C1 segment of cervical spinal cord (tissue), 14 donors: ENCODE measurements at regions not wholly inside any gene's neighbourhood (a gene's known extent, or its start where the extent isn't known, plus 50 kb on each side); places are given as distances from the start of the nearest gene placed in this dataset.
"Not testable (repeated sequence)": the region's sequence is repeated elsewhere in the genome, so short reads cannot be mapped to it uniquely, and the experiment has no call there.

Source experiments
- DNase-seq, 14 donors: peaks; one replicate each; lab custom pipeline; 2025; lab: John Stamatoyannopoulos, UW

- DNase-seq, result no peak
Measured at GRCh38 chr5:13227513-13227912, 717.0 kb downstream of the DNAH5 start.

DNA sequence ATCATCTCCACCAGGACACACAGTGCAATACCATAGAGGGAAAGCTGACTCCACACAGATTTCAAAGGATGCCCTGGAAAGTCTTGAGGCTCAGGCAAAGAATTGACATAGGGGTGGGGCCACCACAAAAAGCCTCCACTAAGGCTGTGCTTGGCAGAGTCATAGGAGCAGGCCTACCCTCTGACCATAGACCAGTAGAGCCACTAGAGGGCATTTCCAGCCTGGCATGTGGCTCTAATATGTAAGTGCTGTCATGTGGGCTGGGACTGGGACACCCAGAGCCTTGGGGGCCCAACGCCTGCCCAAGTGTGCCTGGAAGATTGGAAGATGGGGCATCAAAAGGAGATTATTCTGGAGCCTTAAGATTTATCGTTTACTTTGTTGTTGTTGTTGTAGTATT is 726.0 kb downstream of the DNAH5 start:
- no peak for DNase-seq

GRCh38 chr5:13217636-13218035 is 726.9 kb downstream of the DNAH5 start:
- no peak for DNase-seq

DNA sequence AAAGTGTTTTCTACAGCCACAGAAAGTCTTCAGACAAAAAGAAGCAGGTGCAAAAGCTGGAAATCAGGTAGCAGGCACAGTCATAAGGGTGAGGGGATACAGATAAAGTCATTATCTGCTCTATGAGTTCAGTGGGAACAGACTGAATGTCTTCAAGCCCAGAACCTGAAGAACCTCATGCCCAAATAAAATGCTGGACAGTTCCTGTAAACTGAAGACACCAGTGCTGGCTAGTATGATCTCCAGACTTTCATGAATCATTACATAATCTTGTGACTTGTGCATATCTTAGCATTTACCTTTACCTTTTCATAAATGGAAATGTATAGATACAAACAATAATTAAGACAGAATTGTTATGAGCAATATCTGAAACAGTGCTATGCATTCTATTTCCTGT is 728.7 kb downstream of the DNAH5 start:
- DNase-seq, result no peak

DNA sequence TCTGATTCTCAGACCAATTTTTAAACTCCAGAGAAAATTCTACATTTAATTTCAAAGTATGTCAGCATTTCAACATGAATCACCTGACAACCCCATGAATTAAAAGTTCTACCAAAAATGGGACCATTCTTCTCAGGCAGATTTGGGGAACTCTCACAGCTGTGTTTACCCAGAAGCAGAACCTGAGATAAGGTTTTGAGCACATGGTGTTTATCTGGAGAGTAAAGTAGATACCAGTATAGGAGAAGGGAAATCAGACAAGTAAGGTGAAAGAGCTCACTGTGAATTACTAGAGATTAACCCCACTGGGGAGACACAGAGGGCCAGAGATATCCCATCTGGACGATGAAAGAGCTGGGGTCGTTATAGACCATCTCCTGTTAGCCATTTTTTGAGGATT is 729.1 kb downstream of the DNAH5 start:
- DNase-seq, result no peak

DNA sequence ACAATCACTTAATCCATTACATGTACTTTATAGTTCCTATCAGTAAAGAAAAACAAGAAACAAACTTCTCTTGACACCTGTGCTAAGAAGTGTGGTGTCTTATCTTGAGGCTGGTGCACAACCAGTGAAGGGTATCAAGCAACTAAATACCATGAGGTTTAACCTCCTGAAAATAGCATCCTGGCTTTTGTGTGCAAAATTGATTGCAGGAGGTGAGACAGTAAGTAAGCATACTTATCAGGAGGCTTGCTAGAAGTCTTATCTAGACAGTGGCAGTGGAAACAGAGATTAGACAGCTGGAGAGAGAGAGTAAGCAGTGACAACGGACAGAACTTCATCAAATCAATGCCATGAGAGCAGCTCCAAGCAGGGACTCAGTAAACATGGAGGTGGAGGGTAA is 730.3 kb downstream of the DNAH5 start:
- DNase-seq, result no peak

GRCh38 chr5:13212886-13213285 is 731.6 kb downstream of the DNAH5 start:
- no peak for DNase-seq

- no peak for DNase-seq
Measured at GRCh38 chr5:13211064-13211463, 733.4 kb downstream of the DNAH5 start.

GRCh38 chr5:13207112-13207511 is 737.4 kb downstream of the DNAH5 start:
- no peak for DNase-seq

DNA sequence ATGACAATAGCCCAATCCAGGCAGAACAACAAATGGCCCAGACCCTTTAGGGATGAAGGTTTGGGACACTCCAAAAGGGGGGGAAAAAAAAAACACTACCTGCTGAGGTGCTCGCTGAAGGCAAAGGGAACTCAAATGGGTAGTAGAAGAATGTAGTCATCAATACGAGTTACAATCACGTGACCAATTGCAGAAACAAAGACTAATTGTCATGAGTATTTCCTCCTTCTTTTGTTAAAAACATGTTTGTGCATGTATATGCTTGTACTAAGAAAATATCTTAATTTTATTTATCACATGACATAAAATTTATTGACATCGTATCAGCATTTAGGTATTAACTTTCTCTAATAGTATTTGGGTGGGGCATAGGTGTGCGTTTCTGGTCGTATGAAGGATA is 743.5 kb downstream of the DNAH5 start:
- DNase-seq, result no peak

GRCh38 chr5:13198226-13198625 is 746.3 kb downstream of the DNAH5 start:
- DNase-seq, result not testable (repeated sequence)

- no peak for DNase-seq
Measured at GRCh38 chr5:13189532-13189931, 755.0 kb downstream of the DNAH5 start.

DNA sequence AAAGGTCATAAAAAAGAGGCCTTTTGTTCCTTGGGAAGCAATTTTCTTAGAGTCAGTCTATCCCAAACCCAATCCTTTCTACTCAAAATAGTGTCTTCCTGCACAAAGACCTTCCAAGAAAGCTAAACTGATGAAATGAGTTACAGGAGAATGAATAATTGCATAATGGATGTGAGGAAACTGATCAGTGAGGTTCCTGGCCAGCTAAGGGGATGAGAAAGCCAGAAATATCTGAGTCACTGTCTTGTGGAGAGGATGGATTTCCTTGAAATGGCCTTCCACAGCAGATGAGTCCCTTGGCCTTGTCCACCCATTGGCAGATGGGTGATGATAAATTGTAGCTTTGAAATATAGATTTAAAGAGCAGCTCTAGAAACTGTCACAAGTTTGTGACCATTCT is 756.1 kb downstream of the DNAH5 start:
- no peak for DNase-seq

GRCh38 chr5:13187186-13187585 is 757.3 kb downstream of the DNAH5 start:
- no peak for DNase-seq

DNA sequence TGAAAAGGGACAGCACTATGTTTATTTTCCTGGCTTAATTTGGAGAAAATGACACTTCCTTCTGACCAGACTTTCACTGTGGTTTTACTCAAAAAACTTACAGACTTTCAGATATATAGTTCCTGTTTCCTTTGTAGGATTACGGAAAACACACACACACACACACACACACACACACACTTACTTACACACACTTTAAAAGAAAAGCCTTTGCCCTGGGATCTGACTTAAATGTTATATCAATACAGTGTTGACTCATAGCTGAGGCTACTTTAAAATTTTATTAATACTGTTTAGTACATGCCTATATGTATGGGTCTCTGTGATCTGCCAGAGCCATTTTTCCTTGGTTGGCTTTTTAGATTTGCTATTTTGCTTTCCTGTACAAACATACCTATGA is 758.3 kb downstream of the DNAH5 start:
- no peak for DNase-seq

DNA sequence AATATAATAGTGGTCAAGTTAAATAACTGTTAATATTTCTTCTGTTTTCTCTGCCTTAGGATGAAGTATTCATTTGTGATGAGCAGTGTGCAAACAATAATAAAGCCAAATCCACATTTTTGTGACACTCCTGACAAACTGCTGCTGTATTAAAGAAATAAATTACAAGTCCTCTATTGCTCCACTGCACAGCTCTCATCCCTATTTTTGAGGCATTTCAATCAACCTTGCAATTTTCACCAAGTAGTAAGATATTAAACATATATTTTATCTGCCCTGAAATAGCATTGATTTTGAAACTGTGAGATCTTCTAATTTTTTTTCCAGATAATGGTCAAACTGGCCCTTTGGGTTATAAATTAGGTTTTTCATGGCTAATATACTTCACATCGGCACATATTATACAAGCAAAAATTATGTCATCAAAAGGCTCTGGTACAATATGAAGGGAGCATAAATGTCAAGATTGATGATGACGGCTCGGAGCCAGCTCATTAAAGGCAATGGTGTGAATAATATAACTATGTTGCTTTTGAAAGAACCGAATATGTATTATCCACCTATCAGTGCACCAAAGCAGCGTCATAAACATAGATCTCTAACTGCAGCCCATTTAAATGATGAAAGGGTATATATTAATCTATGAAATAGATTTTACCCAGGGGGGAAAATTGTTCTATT is 764.9 kb downstream of the DNAH5 start:
- DNase-seq, result no peak

GRCh38 chr5:13143630-13144029 is 800.9 kb downstream of the DNAH5 start:
- DNase-seq, result no peak

DNA sequence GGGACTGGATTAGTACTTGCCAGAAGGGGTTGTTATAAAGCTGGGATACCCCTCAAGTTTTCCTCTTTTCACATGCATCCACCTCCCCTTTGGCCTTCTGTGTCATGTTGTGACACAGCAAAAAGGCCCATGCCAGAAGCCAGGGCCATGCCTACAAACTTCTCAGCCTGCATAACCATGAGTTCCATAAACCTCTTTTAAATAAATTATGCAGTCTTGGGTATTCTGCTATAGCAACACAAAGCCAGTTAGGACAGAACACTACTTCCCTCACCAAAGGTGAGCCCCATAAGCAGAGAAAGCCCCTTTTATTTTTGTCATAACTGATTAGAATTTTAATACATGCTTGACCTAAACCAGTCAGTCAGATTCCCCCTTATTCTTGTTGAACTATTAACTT is 801.3 kb downstream of the DNAH5 start:
- DNase-seq, result no peak

DNA sequence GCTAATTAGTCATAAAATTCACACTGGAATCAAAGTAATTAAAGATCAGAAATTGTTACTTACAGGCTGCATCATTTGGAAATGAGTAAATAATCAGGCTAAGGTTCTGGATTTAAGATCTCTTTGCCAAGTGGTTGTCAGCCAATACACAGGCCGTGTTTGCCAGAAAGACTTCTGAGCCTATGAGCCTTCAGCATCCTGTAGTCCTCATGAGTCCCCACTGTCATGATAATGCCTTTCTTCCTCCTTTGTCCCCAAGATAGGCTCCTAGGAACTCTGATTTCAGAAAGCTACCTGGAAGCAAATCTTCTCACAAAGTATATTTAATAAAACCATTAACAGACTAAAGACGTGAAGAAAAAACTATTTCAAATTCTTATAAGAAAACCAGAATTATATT is 810.5 kb downstream of the DNAH5 start:
- no peak for DNase-seq

- DNase-seq, result no peak
Measured at GRCh38 chr5:13115476-13115875, 829.0 kb downstream of the DNAH5 start.

GRCh38 chr5:13108265-13108664 is 836.2 kb downstream of the DNAH5 start:
- DNase-seq, result no peak

DNA sequence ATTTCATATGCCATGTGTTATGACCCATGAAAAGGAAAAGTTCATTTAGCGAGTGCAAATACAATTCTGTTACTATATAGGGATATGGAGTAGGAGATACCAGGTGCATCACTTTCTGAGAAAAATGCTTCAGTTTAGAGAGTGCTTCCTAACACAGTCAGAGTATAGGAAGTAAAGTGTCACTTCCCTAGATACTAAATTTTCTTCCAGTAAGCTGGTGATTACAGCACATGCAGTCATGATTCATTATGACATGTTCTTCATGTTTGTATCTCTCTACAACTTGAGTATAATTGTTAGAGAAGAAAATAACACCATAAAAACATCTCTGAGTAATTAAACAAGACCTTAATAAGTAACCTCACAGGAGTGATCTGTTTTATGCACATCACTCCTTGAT is 837.0 kb downstream of the DNAH5 start:
- DNase-seq, result no peak

DNA sequence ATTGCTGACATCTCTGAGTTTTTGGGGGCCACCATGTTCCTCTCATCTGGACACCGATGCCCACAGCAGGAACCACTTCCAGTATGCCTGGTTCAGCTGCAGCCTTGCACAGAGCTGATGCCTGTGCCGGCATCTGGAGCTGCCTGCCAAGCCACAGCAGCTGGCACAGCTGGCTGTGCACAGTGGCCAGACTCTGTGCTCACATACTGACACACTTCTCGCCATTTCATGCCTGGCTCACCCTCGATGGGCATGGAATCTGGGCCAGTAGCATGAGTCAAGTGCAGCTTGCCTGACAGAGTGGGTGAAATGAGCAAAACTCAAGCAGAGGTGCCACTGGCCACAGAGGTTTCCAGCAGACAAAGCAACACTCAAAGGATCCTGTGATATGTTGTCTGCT is 863.4 kb downstream of the DNAH5 start:
- DNase-seq, result no peak

DNA sequence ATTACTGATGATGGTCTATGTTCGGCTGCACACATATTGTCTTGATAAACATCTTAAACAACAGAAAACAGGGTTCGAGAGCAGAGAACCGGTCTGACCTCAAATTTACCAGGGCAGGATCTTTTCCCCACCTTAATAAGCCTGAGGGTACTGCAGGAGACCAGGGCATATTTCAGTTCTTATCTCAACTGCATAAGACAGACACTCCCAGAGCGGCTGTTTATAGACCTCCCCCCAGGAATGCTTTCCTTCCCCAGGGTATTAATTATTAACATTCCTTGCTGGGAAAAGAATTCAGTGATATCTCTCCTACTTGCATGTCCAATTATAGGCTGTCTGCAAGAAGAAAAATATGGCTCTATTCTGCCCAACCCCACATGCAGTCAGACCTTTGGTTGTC is 871.6 kb downstream of the DNAH5 start:
- DNase-seq, result not testable (repeated sequence)
